Uterus (tissue), 3 donors: ENCODE measurements at regions not wholly inside any gene's neighbourhood (a gene's known extent, or its start where the extent isn't known, plus 50 kb on each side); places are given as distances from the start of the nearest gene placed in this dataset.

Experiments used
- DNase-seq, 2 donors: peaks; one replicate each; pipeline ENCODE4 v3.0.0-alpha.2; 2019 to 2020
- H3K27ac ChIP-seq, 2 donors: fragments of 200-600 bp; sonication (generic); 1 replicate in 1 of 2; 2 replicates in 1 of 2; pipeline ENCODE4 v1.5.1; 2016 to 2018
- H3K27me3 ChIP-seq, 2 donors: fragments of 200-600 bp; sonication (generic); one replicate each; pipeline ENCODE4 v1.5.1; 2018 to 2019; ENCODE audit warnings: control low read depth in 1 of 2
- H3K36me3 ChIP-seq, 2 donors: fragments of 200-600 bp; sonication (generic); one replicate each; pipeline ENCODE4 v1.5.1; 2019; ENCODE audit warnings: control low read depth in 1 of 2
- H3K4me1 ChIP-seq, 2 donors: fragments of 200-600 bp; sonication (generic); one replicate each; pipeline ENCODE4 v1.5.1; 2018 to 2019; ENCODE audit warnings: control low read depth in 1 of 2
- H3K4me3 ChIP-seq, 2 donors: fragments of 200-600 bp; sonication (generic); 1 replicate in 1 of 2; 2 replicates in 1 of 2; pipeline ENCODE4 v1.5.1; 2018 to 2019; ENCODE audit warnings: mild to moderate bottlenecking in 1 of 2
- H3K9me3 ChIP-seq, 2 donors: fragments of 200-600 bp; sonication (generic); one replicate each; pipeline ENCODE4 v1.5.1; 2019; ENCODE audit warnings: control low read depth in 1 of 2
- POLR2A ChIP-seq, 2 donors: fragments of 450-650 bp; IDR thresholded peaks; one replicate each; pipeline ENCODE4 v1.6.1; 2016; ENCODE audit warnings: antibody characterized with exemption in 2 of 2, mild to moderate bottlenecking in 1 of 2, moderate library complexity in 1 of 2
- intact Hi-C: fragments of 100-400 bp; cut with DNase I; formaldehyde crosslinking; loops from one replicate; pipeline ENCODE4 v1.15.1; 2023; ENCODE audit warnings: low total_unique reads
- TF ChIP-seq, protein P1 (sequence below), 4 experiments: fragments of 200-600 bp in 2 of 4; fragments of 450-650 bp in 2 of 4; sonication (generic) in 2 of 4; IDR thresholded peaks; one replicate each; pipeline ENCODE4 v1.5.1; 2016 to 2019; ENCODE audit warnings: antibody characterized with exemption in 4 of 4, mild to moderate bottlenecking in 2 of 4, moderate library complexity in 1 of 4
- donor health status: DM: yes; HTN: yes; CAD: no.

GRCh38 chr7:155918720-155919390 lies 106.6 kb upstream of the SHH start:
- TF ChIP-seq, protein P1, sequence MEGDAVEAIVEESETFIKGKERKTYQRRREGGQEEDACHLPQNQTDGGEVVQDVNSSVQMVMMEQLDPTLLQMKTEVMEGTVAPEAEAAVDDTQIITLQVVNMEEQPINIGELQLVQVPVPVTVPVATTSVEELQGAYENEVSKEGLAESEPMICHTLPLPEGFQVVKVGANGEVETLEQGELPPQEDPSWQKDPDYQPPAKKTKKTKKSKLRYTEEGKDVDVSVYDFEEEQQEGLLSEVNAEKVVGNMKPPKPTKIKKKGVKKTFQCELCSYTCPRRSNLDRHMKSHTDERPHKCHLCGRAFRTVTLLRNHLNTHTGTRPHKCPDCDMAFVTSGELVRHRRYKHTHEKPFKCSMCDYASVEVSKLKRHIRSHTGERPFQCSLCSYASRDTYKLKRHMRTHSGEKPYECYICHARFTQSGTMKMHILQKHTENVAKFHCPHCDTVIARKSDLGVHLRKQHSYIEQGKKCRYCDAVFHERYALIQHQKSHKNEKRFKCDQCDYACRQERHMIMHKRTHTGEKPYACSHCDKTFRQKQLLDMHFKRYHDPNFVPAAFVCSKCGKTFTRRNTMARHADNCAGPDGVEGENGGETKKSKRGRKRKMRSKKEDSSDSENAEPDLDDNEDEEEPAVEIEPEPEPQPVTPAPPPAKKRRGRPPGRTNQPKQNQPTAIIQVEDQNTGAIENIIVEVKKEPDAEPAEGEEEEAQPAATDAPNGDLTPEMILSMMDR (IDR thresholded peaks at IDR 0.05), result no peak
- no peak for TF ChIP-seq POLR2A (IDR thresholded peaks at IDR 0.05)
- H3K27me3 ChIP-seq, result no peaks in the 10 kb centered on the region
- no peaks in the 10 kb centered on the region for H3K36me3 ChIP-seq
- no peak overlapping the region for H3K27ac ChIP-seq
- no peaks in the 10 kb centered on the region for H3K4me1 ChIP-seq
- intact Hi-C loops, result no loop called here
- no peaks in the 10 kb centered on the region for H3K9me3 ChIP-seq
- DNase-seq, result no peak
- H3K4me3 ChIP-seq, result no peak overlapping the region

DNA sequence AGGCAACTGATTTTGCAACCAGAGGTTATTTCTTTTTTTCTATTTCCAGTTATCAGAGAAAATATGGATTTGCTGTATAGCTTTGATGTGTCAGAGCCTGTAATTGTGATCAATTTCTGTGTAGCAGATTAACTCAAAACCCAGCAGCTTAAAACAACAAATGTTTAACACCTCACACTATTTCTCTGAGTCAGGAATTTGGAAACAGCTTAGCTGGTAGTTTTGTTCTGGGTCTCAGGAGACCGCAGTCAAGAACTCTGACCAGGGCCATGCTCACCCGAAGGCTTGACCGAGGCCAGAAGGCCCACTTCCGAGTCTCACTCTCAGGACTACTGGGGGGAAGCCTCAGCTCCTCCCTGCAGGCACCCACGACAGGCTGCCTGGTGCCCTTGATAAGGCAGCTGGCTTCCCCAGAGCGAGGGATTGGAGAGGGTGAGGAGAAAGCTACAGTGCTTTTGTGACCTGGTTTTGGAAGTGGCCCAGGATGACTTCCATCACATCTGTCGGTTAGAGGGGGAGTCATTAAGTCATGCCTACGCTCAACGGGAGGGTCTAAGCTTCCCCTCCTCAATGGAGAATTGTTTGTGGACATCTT lies 105.7 kb upstream of the SHH start:
- DNase-seq, result no peak
- Histone ChIP-seq H3K27ac (no peak overlapping the region), H3K27me3 (no peaks in the 10 kb centered on the region), H3K4me3 (no peak overlapping the region), H3K9me3 (no peaks in the 10 kb centered on the region), H3K36me3 (no peaks in the 10 kb centered on the region), H3K4me1 (no peaks in the 10 kb centered on the region)
- intact Hi-C loops, result no loop called here
- TF ChIP-seq POLR2A (IDR thresholded peaks at IDR 0.05), result no peak
- TF ChIP-seq, protein P1 (IDR thresholded peaks at IDR 0.05), result no peak

DNA sequence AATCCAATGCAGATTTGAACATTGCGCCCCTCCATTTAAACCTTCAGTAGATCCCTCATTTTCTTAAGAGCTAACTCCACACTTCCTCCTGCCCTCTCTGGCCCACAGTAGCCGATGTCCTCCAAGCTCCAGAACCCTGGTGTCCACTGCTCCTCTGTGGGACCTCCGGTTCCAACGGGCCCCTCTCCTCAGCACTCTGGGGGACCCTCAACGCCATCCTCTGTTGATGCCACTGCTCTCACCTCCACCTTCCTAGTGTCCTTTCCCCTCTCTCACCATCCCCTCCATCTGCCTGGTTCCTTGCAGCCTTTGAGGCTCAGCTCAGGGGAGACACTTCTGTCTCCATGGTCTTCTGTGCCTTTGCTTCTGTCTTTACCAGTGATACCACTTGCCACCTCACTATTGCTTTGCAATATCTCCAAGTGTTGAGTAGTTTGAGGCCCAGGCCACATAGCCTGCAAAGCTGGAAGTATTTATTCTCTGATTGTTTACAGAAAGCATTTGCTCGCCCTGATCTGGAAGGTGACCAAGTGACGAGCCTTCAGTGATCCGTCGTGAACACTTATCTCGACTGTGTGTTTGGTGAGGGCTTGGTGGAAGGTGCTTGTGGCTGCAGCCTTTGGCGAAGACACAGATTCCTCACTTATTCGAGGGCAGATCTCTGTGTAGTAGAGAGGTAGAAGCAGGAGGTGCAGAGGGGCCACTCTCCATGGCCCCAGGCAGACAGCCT lies 104.8 kb upstream of the SHH start:
- Histone ChIP-seq H3K27ac (no peak overlapping the region), H3K9me3 (no peaks in the 10 kb centered on the region), H3K27me3 (no peaks in the 10 kb centered on the region), H3K36me3 (no peaks in the 10 kb centered on the region), H3K4me1 (no peaks in the 10 kb centered on the region), H3K4me3 (no peak overlapping the region)
- intact Hi-C loops, result no loop called here
- TF ChIP-seq, protein P1 (IDR thresholded peaks at IDR 0.05), result no peak
- no peak for TF ChIP-seq POLR2A (IDR thresholded peaks at IDR 0.05)
- no peak for DNase-seq

DNA sequence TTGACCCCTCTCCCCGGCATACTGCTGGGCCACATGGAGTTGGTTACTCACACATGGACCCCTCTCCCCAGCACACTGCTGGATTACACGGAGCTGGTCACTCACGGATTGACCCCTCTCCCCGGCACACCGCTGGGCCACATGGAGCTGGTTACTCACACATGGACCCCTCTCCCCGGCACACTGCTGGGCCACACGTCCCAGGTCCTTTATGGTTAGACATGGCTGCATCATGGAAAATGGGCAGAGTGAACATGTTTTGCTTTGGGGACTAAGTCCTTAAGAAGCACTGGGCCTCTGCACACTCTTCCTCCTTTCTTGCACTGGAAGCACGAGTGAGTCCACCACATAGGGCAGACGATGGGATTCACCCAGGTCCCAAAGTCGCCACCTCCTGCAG lies 102.1 kb upstream of the SHH start:
- DNase-seq, result no peak
- Histone ChIP-seq H3K9me3 (no peaks in the 10 kb centered on the region), H3K36me3 (no peaks in the 10 kb centered on the region), H3K4me3 (no peak overlapping the region), H3K27me3 (no peaks in the 10 kb centered on the region), H3K27ac (no peak overlapping the region), H3K4me1 (no peaks in the 10 kb centered on the region)
- intact Hi-C loops, result no loop called here
- no peak for TF ChIP-seq POLR2A (IDR thresholded peaks at IDR 0.05)
- TF ChIP-seq, protein P1 (IDR thresholded peaks at IDR 0.05), result no peak

DNA sequence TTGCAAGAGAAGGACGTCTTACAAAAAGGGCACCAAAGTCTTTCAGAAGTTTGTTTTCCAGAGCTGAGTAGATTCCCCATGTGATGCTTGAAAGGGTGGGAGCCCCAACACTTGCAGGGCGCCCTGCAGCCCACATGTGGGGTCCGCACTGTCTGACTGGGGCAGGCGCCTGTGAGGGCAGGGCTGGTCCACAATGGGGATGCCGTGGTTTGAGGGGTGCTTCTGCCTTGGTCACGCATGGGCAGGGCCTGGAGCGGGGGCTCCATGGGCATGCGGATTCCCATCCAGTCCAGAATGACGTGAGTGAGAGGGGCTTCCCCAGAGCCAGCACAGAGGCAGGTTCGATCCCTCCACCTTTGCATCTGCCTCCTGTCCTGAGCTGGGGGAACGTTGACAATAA lies 101.5 kb upstream of the SHH start:
- no peak overlapping the region for H3K4me3 ChIP-seq
- intact Hi-C loops, result no loop called here
- no peaks in the 10 kb centered on the region for H3K4me1 ChIP-seq
- DNase-seq, result no peak
- H3K27ac ChIP-seq, result no peak overlapping the region
- no peaks in the 10 kb centered on the region for H3K36me3 ChIP-seq
- H3K27me3 ChIP-seq, result no peaks in the 10 kb centered on the region
- no peak for TF ChIP-seq POLR2A (IDR thresholded peaks at IDR 0.05)
- TF ChIP-seq, protein P1 (IDR thresholded peaks at IDR 0.05), result no peak
- no peaks in the 10 kb centered on the region for H3K9me3 ChIP-seq
